DMS114 treated with DMSO at 0.1 percent for 48 hours (cell line): ENCODE measurements at regions not wholly inside any gene's neighbourhood (a gene's known extent, or its start where the extent isn't known, plus 50 kb on each side); places are given as distances from the start of the nearest gene placed in this dataset.

Source experiments
- DNase-seq: peaks from one replicate; lab custom pipeline; 2025; ENCODE audit not compliant: unreplicated experiment; lab: John Stamatoyannopoulos, UW

DNA sequence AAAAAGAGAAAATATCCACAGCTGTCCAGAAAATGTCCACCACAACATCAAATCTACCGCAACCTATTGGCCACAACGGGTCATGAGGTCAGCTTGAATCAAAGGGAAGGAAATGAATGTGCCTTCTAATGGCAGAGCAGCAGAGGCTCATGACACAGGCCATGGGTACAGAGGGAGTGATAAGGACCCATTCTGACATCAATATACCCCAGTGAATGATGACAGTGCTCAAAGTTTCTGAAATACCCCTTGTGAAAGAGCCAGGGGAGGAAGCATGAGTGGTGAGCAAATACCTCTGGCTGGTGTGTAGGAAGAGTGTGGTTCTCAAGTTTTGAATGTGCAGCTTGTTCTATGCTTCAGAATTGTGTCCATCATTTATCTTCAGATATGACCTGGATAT is 348.2 kb downstream of the IRX1 start:
- no peak for DNase-seq

DNA sequence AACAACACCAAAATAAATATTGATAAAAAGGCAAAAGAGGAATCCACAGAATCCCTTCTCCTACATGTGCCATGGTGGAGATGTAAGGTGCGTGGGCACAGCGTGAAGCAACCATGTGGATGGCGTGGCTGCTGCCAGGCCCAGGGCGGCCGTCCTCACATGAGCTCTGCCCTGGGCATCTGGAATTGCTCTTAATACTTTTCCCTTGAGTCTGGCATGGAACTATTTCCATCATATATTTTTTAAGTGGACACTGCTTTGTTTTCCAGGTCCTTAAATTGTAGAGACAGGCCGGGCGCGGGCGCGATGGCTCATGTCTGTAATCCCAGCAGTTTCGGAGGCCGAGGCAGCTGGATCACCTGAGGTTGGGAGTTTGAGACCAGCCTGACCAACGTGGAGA is 349.3 kb downstream of the IRX1 start:
- no peak for DNase-seq

DNA sequence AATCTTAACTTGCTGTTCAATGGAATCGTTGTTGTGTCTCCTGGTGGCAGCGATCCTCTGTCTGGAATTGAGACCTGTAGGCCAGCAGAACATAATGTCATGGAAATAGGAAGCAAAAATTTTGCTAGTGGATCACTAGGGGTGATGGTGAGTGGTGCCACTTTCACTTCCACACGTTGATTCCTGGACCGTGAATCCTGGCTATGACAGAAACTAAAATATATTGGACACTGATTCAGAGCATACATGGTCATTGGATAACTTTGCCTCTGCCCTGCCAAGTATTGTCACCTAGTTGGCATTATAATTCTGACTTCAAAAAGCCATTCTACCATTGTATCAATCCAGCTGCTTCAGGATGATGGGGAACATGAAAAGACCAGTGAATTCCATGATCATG is 353.2 kb downstream of the IRX1 start:
- no peak for DNase-seq

- no peak for DNase-seq
These were observed 358.6 kb downstream of the IRX1 start for GRCh38 chr5:3954199-3954598.

- no peak for DNase-seq
These were observed 359.0 kb downstream of the IRX1 start for GRCh38 chr5:3954633-3955032.

- no peak for DNase-seq
These were observed 362.0 kb downstream of the IRX1 start for GRCh38 chr5:3957658-3958057.

DNA sequence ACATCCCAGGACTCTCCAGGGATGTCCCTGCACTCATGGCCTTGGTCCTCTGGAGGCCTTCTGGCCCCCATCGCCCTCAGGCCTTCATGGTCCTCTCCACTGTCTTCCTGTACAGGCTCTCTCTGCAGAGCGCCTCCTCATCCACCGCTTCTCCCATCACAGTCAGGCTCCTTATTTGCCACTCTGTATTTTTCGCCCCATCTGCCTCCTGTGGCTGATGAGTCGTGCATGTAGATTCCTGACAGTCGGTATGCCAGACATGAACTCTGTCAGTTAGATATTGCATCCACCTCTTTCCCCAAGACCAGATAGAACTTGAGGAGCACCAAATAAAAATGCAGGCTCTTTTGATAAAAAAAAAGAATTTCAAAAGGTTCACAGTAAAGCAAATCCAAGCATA is 362.8 kb downstream of the IRX1 start:
- no peak for DNase-seq

GRCh38 chr5:3962113-3962512 is 366.5 kb downstream of the IRX1 start:
- DNase-seq: no peak

GRCh38 chr5:3963652-3964051 is 368.0 kb downstream of the IRX1 start:
- DNase-seq: no peak

- no peak for DNase-seq
These were observed 384.5 kb downstream of the IRX1 start for GRCh38 chr5:3980156-3980555.

GRCh38 chr5:3987867-3988266 is 392.2 kb downstream of the IRX1 start:
- no peak for DNase-seq

DNA sequence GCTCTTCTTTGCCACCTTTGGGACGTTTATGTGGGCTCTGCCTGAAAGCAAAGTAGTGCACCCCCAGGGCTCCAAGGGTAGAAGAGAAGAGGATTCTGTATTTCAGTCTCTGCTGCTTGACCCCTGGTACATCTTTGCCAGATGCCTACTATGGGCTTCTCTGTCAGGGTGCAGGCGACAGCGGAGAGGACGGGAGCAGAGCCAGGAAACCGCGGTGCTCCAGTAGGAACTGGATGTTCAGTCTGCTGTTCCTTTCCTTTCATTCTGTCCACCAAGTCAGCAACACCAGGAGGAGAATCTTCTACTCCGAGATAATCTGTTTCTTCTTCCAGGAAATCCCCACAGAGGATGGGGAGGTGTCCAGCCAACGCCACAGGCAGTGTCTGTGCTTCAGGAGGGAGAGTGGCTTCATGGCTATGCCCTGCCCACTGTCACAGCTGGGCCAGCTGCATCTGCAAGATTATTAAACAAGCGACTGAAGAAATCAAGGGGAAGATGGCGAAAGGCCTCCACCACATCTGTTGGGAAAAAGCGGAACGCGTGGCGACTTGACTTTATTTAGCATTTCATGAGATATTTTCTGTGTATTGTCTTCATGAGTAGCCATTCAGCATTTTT is 398.3 kb downstream of the IRX1 start:
- DNase-seq: no peak

DNA sequence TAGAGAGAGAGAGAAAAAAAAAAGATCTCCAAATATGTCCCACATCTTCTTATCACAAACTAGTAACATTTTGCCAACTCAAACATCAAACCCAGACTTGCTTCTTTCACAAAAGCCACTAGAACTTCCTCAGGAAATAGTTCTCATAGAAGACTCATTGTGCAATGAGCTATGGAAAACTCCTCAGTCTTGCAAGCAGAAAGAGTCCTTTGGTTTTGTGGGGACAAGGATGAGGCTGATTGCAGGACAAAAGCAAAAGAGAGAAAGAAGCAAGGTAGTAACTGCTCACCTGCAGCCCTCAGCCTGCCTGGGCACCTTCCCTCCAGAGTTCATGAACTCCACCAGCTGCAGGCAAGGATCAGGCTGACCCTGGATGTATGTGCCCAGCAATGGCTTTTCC is 399.0 kb downstream of the IRX1 start:
- no peak for DNase-seq

DNA sequence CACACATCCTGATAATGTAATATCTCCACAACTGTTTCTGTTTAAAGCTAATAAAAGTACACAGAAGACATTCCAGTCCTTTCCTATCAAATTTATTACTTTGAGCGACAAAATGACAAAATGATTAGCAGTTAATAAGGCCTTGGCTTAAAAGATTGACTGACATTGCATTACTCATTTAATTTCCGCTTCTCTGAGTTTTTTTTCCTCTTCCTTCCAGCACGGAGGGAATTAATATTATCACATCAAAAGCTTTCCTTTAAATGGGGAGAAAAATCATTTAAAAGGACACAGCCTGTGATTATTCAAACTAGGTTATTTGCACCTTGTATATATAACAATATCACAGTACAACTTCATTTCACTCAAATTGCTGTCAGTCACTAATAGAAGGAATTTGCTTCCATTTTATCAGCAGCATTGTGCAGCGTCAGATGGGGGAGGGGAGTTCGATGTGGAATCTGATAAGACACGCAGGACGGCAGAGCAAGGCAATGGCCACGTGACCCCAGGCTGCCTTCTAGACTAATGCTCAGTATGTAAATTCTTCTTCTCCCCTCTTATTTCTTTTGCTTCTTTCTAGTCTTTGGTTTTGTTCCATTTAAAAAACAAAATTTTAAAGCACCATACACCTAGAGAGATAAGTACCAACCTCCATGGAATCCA is 400.5 kb downstream of the IRX1 start:
- no peak for DNase-seq

- no peak for DNase-seq
These were observed 401.2 kb downstream of the IRX1 start for GRCh38 chr5:3996707-3997336.

DNA sequence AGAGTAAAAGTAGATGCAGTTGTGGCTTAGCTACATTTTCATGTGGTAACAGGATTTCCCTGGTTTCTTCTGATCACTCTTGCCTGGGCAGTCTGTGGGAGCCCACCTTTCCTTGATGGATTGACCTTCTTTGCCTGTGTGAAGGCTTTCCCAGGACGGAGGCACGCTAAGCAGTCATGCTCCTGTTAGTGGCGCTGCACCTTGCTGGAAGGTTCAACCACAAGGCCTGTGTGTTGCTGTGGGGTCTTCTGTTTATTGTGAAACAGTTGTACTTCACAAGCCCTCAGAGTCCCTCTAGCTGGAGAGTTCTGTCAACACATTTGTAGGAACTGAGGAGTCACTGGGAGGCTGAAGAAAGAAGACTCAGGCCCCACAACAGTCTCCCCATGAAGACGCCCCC is 402.0 kb downstream of the IRX1 start:
- DNase-seq: no peak

DNA sequence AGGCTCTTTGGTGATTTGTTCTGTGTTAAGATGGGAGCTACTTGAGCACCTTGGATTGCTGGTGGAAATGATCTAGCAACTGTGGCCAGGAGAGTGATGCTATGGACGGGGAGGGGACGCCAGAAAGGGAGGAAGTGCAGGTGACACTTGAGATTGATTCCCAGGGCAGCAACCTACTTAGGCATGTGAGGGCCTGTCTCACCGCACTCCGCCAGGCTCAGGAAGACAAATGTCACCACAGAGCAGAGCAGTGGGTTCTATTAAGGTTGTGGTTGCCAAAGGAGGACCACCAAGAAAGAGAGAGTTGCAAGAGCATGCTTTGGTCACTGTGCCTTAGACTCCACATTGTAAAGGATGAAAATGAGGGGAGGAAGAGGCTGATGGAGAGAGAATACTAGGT is 404.3 kb downstream of the IRX1 start:
- no peak for DNase-seq

GRCh38 chr5:4001004-4001403 is 405.4 kb downstream of the IRX1 start:
- no peak for DNase-seq

DNA sequence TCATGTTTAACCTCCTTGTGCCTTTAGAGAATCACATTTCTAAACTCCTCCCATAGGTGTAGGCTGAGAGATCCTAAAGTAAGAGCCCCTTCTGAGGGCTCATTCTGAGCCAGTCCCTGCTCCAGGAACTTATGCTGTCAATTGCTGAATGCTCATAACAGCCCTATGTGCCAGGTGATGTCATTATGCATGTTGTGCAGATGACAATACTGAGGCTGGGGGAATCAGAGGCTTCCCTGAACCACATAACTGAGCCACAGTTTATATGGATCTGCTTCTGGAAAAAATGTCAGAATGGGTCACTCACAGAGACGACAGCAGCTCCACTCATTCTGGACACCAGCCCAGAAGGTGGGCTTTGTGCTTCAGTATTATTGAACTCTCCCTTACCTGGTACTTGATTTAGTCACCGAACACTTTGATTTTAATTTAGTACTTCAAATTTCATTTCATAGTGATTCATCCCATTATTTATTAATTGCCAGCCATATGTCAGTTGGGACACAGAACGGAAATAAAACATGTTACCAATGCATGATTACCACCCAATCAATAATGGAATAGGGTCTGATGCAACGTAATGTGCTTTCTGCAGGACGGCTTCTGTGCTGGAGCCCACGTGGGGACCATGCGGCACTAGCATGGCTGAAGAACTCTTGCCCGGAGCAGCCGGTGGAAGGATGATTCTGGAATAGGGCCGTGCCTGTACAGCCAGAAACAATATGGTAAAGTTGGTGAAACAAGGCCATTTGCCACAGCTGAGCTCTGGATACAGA is 406.3 kb downstream of the IRX1 start:
- no peak for DNase-seq

DNA sequence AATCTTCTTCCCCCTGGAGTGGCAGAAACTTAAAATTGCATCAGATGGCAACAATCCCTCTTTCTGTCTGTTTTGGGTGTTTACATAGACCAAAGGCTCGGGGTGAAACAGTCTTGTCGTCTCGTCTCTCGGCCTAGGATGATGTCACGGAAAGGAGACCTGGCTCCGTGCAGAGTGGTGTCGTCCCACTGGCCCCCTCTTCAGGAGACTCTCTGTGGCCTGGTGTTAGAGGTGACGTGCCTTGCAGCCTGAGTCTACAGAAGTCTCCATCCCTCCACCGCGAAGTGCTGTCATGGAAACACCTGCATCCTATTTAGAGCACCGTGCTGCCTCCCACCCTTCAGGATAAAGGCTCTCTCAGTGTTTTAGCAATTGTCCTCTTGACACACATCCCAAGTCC is 409.7 kb downstream of the IRX1 start:
- DNase-seq: no peak

GRCh38 chr5:4007001-4007400 is 411.4 kb downstream of the IRX1 start:
- no peak for DNase-seq

- DNase-seq: no peak
These were observed 416.3 kb downstream of the IRX1 start for GRCh38 chr5:4011943-4012342.
